T47D (cell line): ENCODE measurements at regions not wholly inside any gene's neighbourhood (a gene's known extent, or its start where the extent isn't known, plus 50 kb on each side); places are given as distances from the start of the nearest gene placed in this dataset.

Source experiments
- DNase-seq, 2 experiments: peaks; one replicate each; pipeline versions ENCODE4 v3.0.0 to v3.0.0-alpha.2; 2011 to 2012; ENCODE audit warnings: low read depth in 1 of 2, low spot score in 1 of 2
- JUND ChIP-seq: IDR thresholded peaks from 2 replicates; pipeline ENCODE4 v1.6.1; 2012; ENCODE audit warnings: low read depth
- in situ Hi-C: cut with HindIII; loops from 2 replicates; pipeline ENCODE4 v1.10.0; 2016; ENCODE audit warnings: low sequenced_read_pairs, low pct_unique_long_range_greater_than_20kb

- in situ Hi-C loops, result no loop called here
- no peak for DNase-seq
- no peak for TF ChIP-seq JUND
These were observed 526.6 kb upstream of the PKDCC start for GRCh38 chr2:41521211-41521610.

GRCh38 chr2:41527525-41528323 lies 520.1 kb upstream of the PKDCC start:
- no peak for DNase-seq
- TF ChIP-seq JUND, result no peak
- in situ Hi-C loops, result no loop called here

- no peak for TF ChIP-seq JUND
- DNase-seq, result no peak
- in situ Hi-C loops, result no loop called here
These were observed 512.2 kb upstream of the PKDCC start for GRCh38 chr2:41535575-41535974.

GRCh38 chr2:41540272-41540998 lies 507.4 kb upstream of the PKDCC start:
- no peak for DNase-seq
- no peak for TF ChIP-seq JUND
- in situ Hi-C loops, result no loop called here

- no peak for TF ChIP-seq JUND
- DNase-seq, result no peak
- in situ Hi-C loops, result no loop called here
These were observed 504.1 kb upstream of the PKDCC start for GRCh38 chr2:41543726-41544125.

GRCh38 chr2:41544709-41545108 lies 503.1 kb upstream of the PKDCC start:
- in situ Hi-C loops, result no loop called here
- no peak for DNase-seq
- TF ChIP-seq JUND, result no peak

- no peak for TF ChIP-seq JUND
- no peak for DNase-seq
- in situ Hi-C loops, result no loop called here
These were observed 501.8 kb upstream of the PKDCC start for GRCh38 chr2:41546031-41546430.

- DNase-seq, result no peak
- in situ Hi-C loops, result no loop called here
- no peak for TF ChIP-seq JUND
These were observed 479.2 kb upstream of the PKDCC start for GRCh38 chr2:41568648-41569047.

- DNase-seq, result no peak
- in situ Hi-C loops, result no loop called here
- no peak for TF ChIP-seq JUND
These were observed 475.7 kb upstream of the PKDCC start for GRCh38 chr2:41572154-41572553.

GRCh38 chr2:41576423-41576822 lies 471.4 kb upstream of the PKDCC start:
- DNase-seq, result no peak
- in situ Hi-C loops, result no loop called here
- no peak for TF ChIP-seq JUND

GRCh38 chr2:41579806-41580205 lies 468.0 kb upstream of the PKDCC start:
- in situ Hi-C loops, result no loop called here
- no peak for DNase-seq
- TF ChIP-seq JUND, result no peak

- DNase-seq, result no peak
- in situ Hi-C loops, result no loop called here
- no peak for TF ChIP-seq JUND
These were observed 467.0 kb upstream of the PKDCC start for GRCh38 chr2:41580806-41581205.

GRCh38 chr2:41595240-41595639 lies 452.6 kb upstream of the PKDCC start:
- no peak for DNase-seq
- in situ Hi-C loops, result no loop called here
- no peak for TF ChIP-seq JUND
